CD14-positive monocyte (primary cell): ENCODE measurements at regions not wholly inside any gene's neighbourhood (a gene's known extent, or its start where the extent isn't known, plus 50 kb on each side); places are given as distances from the start of the nearest gene placed in this dataset.
A peak's percentile ranks its signal among the peaks of the same experiment; 100 is the strongest.
"Not testable (repeated sequence)": the region's sequence is repeated elsewhere in the genome, so short reads cannot be mapped to it uniquely, and the experiment has no call there.

Experiments
- DNase-seq, 3 donors: peaks; one replicate each; pipeline ENCODE4 v3.0.0-alpha.2; 2011 to 2022
- H2AFZ ChIP-seq: 2 replicates; pipeline ENCODE4 v1.6.0; 2012; ENCODE audit warnings: mild to moderate bottlenecking, low read depth, low read length, inconsistent platforms; ENCODE audit not compliant: insufficient read depth, poor library complexity, severe bottlenecking
- H3K27ac ChIP-seq, 2 donors: 1 replicate in 1 of 2; 2 replicates in 1 of 2; pipeline ENCODE4 v1.5.1; 2012 to 2013; ENCODE audit warnings: low read length in 2 of 2, control low read depth in 1 of 2, inconsistent platforms in 1 of 2, low read depth in 1 of 2, mild to moderate bottlenecking in 1 of 2
- H3K27me3 ChIP-seq, 2 donors: one replicate each; pipeline versions ENCODE4 v1.6.0 to v1.6.1; 2011 to 2013; ENCODE audit warnings: low read length in 2 of 2; ENCODE audit not compliant: control insufficient read depth in 2 of 2, insufficient read depth in 2 of 2
- H3K36me3 ChIP-seq, 2 donors: replicated peaks in 1 of 2; 1 replicate in 1 of 2; 2 replicates in 1 of 2; pipeline versions ENCODE4 v1.5.1 to v1.6.1; 2012 to 2013; ENCODE audit warnings: low read length in 2 of 2, control low read depth in 1 of 2, inconsistent platforms in 1 of 2, mild to moderate bottlenecking in 1 of 2; ENCODE audit not compliant: insufficient read depth in 2 of 2, control insufficient read depth in 1 of 2
- H3K4me1 ChIP-seq, 2 donors: 1 replicate in 1 of 2; 2 replicates in 1 of 2; pipeline versions ENCODE4 v1.5.1 to v1.6.1; 2012 to 2013; ENCODE audit warnings: low read length in 2 of 2, control low read depth in 1 of 2, inconsistent platforms in 1 of 2, mild to moderate bottlenecking in 1 of 2, moderate library complexity in 1 of 2; ENCODE audit not compliant: insufficient read depth in 2 of 2, control insufficient read depth in 1 of 2
- H3K4me2 ChIP-seq: replicated peaks from 2 replicates; pipeline ENCODE3; 2012; ENCODE audit warnings: low read length, moderate library complexity, mild to moderate bottlenecking; ENCODE audit not compliant: poor library complexity, severe bottlenecking; ENCODE audit errors: extremely low read depth
- H3K4me3 ChIP-seq, 3 experiments: fragments of 200-600 bp in 1 of 3; sonication (generic) in 1 of 3; replicated peaks in 1 of 3; 1 replicate in 2 of 3; 2 replicates in 1 of 3; pipeline ENCODE4 v1.5.1; 2011 to 2013; ENCODE audit warnings: low read length in 3 of 3, mild to moderate bottlenecking in 3 of 3, control low read depth in 2 of 3, low read depth in 2 of 3, inconsistent platforms in 1 of 3, moderate library complexity in 1 of 3
- H3K79me2 ChIP-seq: 2 replicates; pipeline ENCODE4 v1.6.0; 2012; ENCODE audit warnings: mild to moderate bottlenecking, control low read depth, inconsistent platforms, low read length, moderate library complexity; ENCODE audit not compliant: insufficient read depth
- H3K9ac ChIP-seq: 2 replicates; pipeline ENCODE4 v1.6.0; 2017; ENCODE audit warnings: low read length, mild to moderate bottlenecking; ENCODE audit not compliant: insufficient read depth, poor library complexity, severe bottlenecking
- H3K9me3 ChIP-seq, 2 donors: replicated peaks in 1 of 2; 1 replicate in 1 of 2; 2 replicates in 1 of 2; pipeline versions ENCODE4 v1.5.1 to v1.6.1; 2012 to 2013; ENCODE audit warnings: low read length in 2 of 2, control low read depth in 1 of 2; ENCODE audit not compliant: control insufficient read depth in 1 of 2, insufficient read depth in 1 of 2
- H4K20me1 ChIP-seq: 2 replicates; pipeline ENCODE4 v1.6.0; 2012; ENCODE audit warnings: mild to moderate bottlenecking, low read length, control low read depth, moderate library complexity; ENCODE audit not compliant: insufficient read depth
- H3K27ac Mint-ChIP-seq, 7 donors: one replicate each; pipeline ENCODE4 v1.8.0; 2020; ENCODE audit warnings: mild to moderate bottlenecking in 7 of 7, mixed read lengths in 7 of 7, moderate library complexity in 6 of 7, inconsistent platforms in 2 of 7
- H3K27me3 Mint-ChIP-seq, 3 donors: one replicate each; pipeline ENCODE4 v1.8.0; 2021 to 2022; ENCODE audit warnings: low read depth in 3 of 3, mild to moderate bottlenecking in 3 of 3, mixed read lengths in 3 of 3, moderate library complexity in 3 of 3, inconsistent platforms in 1 of 3
- H3K36me3 Mint-ChIP-seq, 2 donors: one replicate each; pipeline ENCODE4 v1.8.0; 2020; ENCODE audit warnings: mixed read lengths in 2 of 2, inconsistent platforms in 1 of 2, mild to moderate bottlenecking in 1 of 2
- H3K4me1 Mint-ChIP-seq: one replicate; pipeline ENCODE4 v1.8.0; 2020; ENCODE audit warnings: mild to moderate bottlenecking, mixed read lengths
- H3K4me3 Mint-ChIP-seq, 2 donors: one replicate each; pipeline ENCODE4 v1.8.0; 2020; ENCODE audit warnings: mild to moderate bottlenecking in 2 of 2, mixed read lengths in 2 of 2, moderate library complexity in 1 of 2
- H3K9me3 Mint-ChIP-seq, 7 donors: one replicate each; pipeline ENCODE4 v1.8.0; 2020 to 2022; ENCODE audit warnings: mixed read lengths in 7 of 7, mild to moderate bottlenecking in 6 of 7, moderate library complexity in 6 of 7, inconsistent platforms in 2 of 7
- WGBS: methylation state at CpG from one replicate; pipeline ENCODE4 v1.1.5; 2013; ENCODE audit warnings: missing lambda C conversion rate; ENCODE audit not compliant: insufficient coverage; 5-methylcytosine and 5-hydroxymethylcytosine counted together
- intact Hi-C, 2 donors: fragments of 100-400 bp; cut with micrococcal nuclease; formaldehyde crosslinking; loops; one replicate each; pipeline versions ENCODE4 v1.15.0 to v1.15.1; 2023
- TF ChIP-seq, protein P1 (sequence below): fragments of 200-600 bp; IDR thresholded peaks from one replicate; pipeline ENCODE4 v1.8.0; 2022; ENCODE audit warnings: antibody characterized with exemption, mild to moderate bottlenecking

DNA sequence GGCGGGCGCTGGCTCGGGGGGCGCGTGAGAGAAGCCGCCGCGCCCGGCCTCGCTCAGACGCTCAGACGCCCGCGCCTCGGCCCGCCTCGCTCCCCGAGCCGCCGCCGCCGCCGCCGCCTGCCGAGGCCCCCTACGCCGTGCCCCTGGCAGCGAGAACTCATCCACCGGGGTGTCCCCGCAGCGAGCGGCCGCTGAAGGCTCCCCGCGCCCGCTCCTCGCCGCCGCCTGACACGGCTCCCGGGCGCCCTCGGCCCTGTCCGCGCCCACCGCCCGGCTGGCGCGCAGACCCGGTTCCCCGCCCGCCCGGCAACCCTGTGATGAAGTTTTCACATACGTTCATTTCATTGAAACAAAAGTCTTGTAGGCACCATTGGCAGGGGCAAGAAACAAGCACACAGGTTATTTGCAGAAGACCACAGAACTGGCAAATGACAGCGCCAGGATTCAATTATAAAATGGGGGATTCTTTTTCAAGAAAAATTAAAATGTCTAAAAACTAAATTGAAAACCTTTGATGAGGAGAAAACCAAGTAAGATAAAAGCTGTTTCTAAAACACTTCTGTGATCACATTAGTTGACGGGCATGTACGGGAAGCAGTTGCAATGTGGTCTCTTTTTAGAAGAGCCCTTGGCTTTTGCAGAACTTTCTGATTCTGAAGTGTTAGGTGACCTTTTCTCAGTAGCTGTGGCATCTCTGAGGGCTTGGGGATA lies 50.5 kb upstream of the TUBA3D start:
- Histone ChIP-seq H3K4me3 (no peak overlapping the region), H3K9ac (no peak overlapping the region), H3K79me2 (no peaks in the 10 kb centered on the region), H3K27me3 (peaks cover 56 to 64% of the 10 kb centered on the region in 2 donors), H3K4me2 (no peak overlapping the region), H3K9me3 (peaks cover 0 to 20% of the 10 kb centered on the region in 2 donors), H3K4me1 (no peaks in the 10 kb centered on the region), H2AFZ (no peak overlapping the region), H3K36me3 (no peaks in the 10 kb centered on the region), H3K27ac (no peak overlapping the region), H4K20me1 (no peaks in the 10 kb centered on the region)
- Mint-ChIP-seq H3K27me3 (peaks cover 52 to 80% (median 56%) of the 10 kb centered on the region in 3 donors), H3K4me1 (no peaks in the 10 kb centered on the region), H3K27ac (no peak overlapping the region), H3K9me3 (peaks cover 0 to 10% (median 2%) of the 10 kb centered on the region in 7 donors), H3K36me3 (peaks cover 0 to 2% of the 10 kb centered on the region in 2 donors), H3K4me3 (peak overlapping the region in 1 of 2 donors; percentile 68)
- under 1% methylated on average over 54 of the region's 57 CpGs for WGBS
- intact Hi-C loops, result no loop called here
- TF ChIP-seq, protein P1, sequence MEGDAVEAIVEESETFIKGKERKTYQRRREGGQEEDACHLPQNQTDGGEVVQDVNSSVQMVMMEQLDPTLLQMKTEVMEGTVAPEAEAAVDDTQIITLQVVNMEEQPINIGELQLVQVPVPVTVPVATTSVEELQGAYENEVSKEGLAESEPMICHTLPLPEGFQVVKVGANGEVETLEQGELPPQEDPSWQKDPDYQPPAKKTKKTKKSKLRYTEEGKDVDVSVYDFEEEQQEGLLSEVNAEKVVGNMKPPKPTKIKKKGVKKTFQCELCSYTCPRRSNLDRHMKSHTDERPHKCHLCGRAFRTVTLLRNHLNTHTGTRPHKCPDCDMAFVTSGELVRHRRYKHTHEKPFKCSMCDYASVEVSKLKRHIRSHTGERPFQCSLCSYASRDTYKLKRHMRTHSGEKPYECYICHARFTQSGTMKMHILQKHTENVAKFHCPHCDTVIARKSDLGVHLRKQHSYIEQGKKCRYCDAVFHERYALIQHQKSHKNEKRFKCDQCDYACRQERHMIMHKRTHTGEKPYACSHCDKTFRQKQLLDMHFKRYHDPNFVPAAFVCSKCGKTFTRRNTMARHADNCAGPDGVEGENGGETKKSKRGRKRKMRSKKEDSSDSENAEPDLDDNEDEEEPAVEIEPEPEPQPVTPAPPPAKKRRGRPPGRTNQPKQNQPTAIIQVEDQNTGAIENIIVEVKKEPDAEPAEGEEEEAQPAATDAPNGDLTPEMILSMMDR, result no peak
- DNase-seq, result no peak

GRCh38 chr2:131424605-131425114 lies 51.3 kb upstream of the TUBA3D start:
- H3K4me1 Mint-ChIP-seq, H3K4me3 ChIP-seq, H3K36me3 Mint-ChIP-seq, intact Hi-C loops, H3K4me2 ChIP-seq, H3K9me3 Mint-ChIP-seq, H4K20me1 ChIP-seq, H3K27ac ChIP-seq, H2AFZ ChIP-seq, DNase-seq, H3K9ac ChIP-seq, H3K79me2 ChIP-seq, H3K4me1 ChIP-seq, H3K36me3 ChIP-seq, H3K27ac Mint-ChIP-seq: not testable (repeated sequence)
- WGBS, result 9% methylated on average over 28 of the region's 50 CpGs
- H3K27me3 ChIP-seq, result peaks cover 54 to 66% of the 10 kb centered on the region in 2 donors
- peaks cover 0 to 20% of the 10 kb centered on the region in 2 donors for H3K9me3 ChIP-seq
- peak overlapping the region; percentile 11 to 72 for H3K4me3 Mint-ChIP-seq
- peaks cover 51 to 82% (median 58%) of the 10 kb centered on the region in 3 donors for H3K27me3 Mint-ChIP-seq

DNA sequence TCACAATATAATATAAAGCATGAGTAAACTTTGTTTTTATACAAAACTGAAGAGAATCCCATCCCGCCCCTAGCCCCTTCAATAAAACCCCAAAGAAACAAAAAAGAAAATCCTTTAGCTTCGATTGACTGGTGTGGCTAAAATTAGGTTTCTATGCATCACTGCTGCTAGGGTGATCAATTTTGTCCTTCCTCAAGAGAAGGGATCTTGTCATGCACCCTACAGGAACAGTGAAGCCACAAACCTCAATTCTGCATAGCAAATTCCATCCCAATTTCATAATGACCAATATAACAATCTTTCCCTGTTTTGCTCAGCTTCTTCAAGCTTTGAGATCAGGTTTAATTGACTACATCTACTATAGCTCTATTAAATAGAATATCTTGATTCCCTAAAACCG lies 55.2 kb upstream of the TUBA3D start:
- H3K4me3 Mint-ChIP-seq, H2AFZ ChIP-seq, H4K20me1 ChIP-seq, H3K4me1 ChIP-seq, H3K4me2 ChIP-seq, H3K79me2 ChIP-seq, H3K27ac ChIP-seq, H3K4me1 Mint-ChIP-seq, H3K4me3 ChIP-seq, H3K9me3 Mint-ChIP-seq, H3K36me3 ChIP-seq, H3K27ac Mint-ChIP-seq, intact Hi-C loops, H3K36me3 Mint-ChIP-seq, H3K9ac ChIP-seq, DNase-seq: not testable (repeated sequence)
- WGBS, result no CpG with 5 or more reads among the region's 3 CpGs
- H3K9me3 ChIP-seq, result peaks cover 0 to 16% of the 10 kb centered on the region in 2 donors
- H3K27me3 ChIP-seq, result peaks cover 30 to 37% of the 10 kb centered on the region in 2 donors
- peaks cover 39 to 59% (median 41%) of the 10 kb centered on the region in 3 donors for H3K27me3 Mint-ChIP-seq
